IMR-90 (cell line): ENCODE measurements at regions not wholly inside any gene's neighbourhood (a gene's known extent, or its start where the extent isn't known, plus 50 kb on each side); places are given as distances from the start of the nearest gene placed in this dataset.

Experiments
- ATAC-seq: fragments of 200-7000 bp; cut with Tn5 transposase; 2 replicates; pipeline ENCODE4 v1.9.1; 2020; ENCODE audit warnings: low read depth, mild to moderate bottlenecking, moderate library complexity
- BruUV-seq: library from RNA; stranded (reverse); fragments of 400-500 nt; replicated peaks from 2 replicates; lab custom pipeline; 2021; lab: Mats Ljungman, UMichigan
- CTCF ChIA-PET: fragments of 300-600 bp; formaldehyde crosslinking; extraction: SDS; loops from one replicate; lab custom pipeline; 2021; ENCODE audit warnings: antibody characterized with exemption; lab: Yijun Ruan, JAX
- POLR2A ChIA-PET: fragments of 300-600 bp; sonication (Branson Sonifier 250); formaldehyde crosslinking; loops from one replicate; lab custom pipeline; 2022; ENCODE audit warnings: antibody characterized with exemption; ENCODE audit not compliant: unreplicated experiment; lab: Charles Lee
- DNase-seq: peaks from one replicate; pipeline ENCODE4 v3.0.0; 2013
- H2AFZ ChIP-seq: replicated peaks from 2 replicates; pipeline ENCODE3; 2013; ENCODE audit warnings: low read length, mild to moderate bottlenecking; ENCODE audit not compliant: poor library complexity
- H2AK5ac ChIP-seq: 2 replicates; pipeline ENCODE4 v1.6.1; 2013; ENCODE audit warnings: low read depth, low read length, inconsistent platforms
- H2AK9ac ChIP-seq: replicated peaks from 2 replicates; pipeline ENCODE3; 2013; ENCODE audit warnings: mild to moderate bottlenecking, low read depth, low read length, moderate library complexity; ENCODE audit not compliant: poor library complexity
- H2BK120ac ChIP-seq: 2 replicates; pipeline ENCODE4 v1.6.1; 2013; ENCODE audit warnings: low read depth, low read length, inconsistent platforms
- H2BK15ac ChIP-seq: 3 replicates; pipeline ENCODE4 v1.6.1; 2013; ENCODE audit warnings: low read depth, low read length, inconsistent platforms
- H2BK20ac ChIP-seq: 2 replicates; pipeline ENCODE4 v1.6.1; 2013; ENCODE audit warnings: low read depth, mild to moderate bottlenecking, inconsistent platforms, low read length, moderate library complexity
- H2BK5ac ChIP-seq: 2 replicates; pipeline ENCODE4 v1.6.1; 2013; ENCODE audit warnings: mild to moderate bottlenecking, low read depth, low read length, inconsistent platforms; ENCODE audit not compliant: poor library complexity, severe bottlenecking
- H3K14ac ChIP-seq: replicated peaks from 2 replicates; pipeline ENCODE4 v1.6.1; 2013; ENCODE audit warnings: low read depth, low read length, inconsistent platforms
- H3K18ac ChIP-seq: 2 replicates; pipeline ENCODE4 v1.6.1; 2013; ENCODE audit warnings: low read depth, low read length, control low read depth
- H3K23ac ChIP-seq: 2 replicates; pipeline ENCODE4 v1.6.1; 2013; ENCODE audit warnings: low read depth, low read length, inconsistent platforms
- H3K27ac ChIP-seq: 2 replicates; pipeline ENCODE4 v1.5.1; 2013; ENCODE audit warnings: mild to moderate bottlenecking, control low read depth, low read length; ENCODE audit not compliant: insufficient read depth
- H3K27me3 ChIP-seq: 2 replicates; pipeline ENCODE4 v1.6.1; 2013; ENCODE audit warnings: low read length; ENCODE audit not compliant: control insufficient read depth, insufficient read depth
- H3K36me3 ChIP-seq: 2 replicates; pipeline ENCODE4 v1.6.1; 2013; ENCODE audit warnings: low read length, mixed read lengths; ENCODE audit not compliant: control insufficient read depth, insufficient read depth
- H3K4ac ChIP-seq: 2 replicates; pipeline ENCODE4 v1.6.1; 2013; ENCODE audit warnings: low read depth, low read length, inconsistent platforms
- H3K4me1 ChIP-seq: 2 replicates; pipeline ENCODE4 v1.6.1; 2013; ENCODE audit warnings: low read length, mixed read lengths; ENCODE audit not compliant: control insufficient read depth, insufficient read depth
- H3K4me2 ChIP-seq: 2 replicates; pipeline ENCODE4 v1.6.1; 2013; ENCODE audit warnings: low read depth, mild to moderate bottlenecking, control low read depth, low read length, moderate library complexity
- H3K4me3 ChIP-seq: 2 replicates; pipeline ENCODE4 v1.5.1; 2013; ENCODE audit warnings: low read depth, mild to moderate bottlenecking, control low read depth, low read length, moderate library complexity; ENCODE audit not compliant: insufficient read depth
- H3K56ac ChIP-seq: 2 replicates; pipeline ENCODE4 v1.6.1; 2013; ENCODE audit warnings: low read length, inconsistent platforms; ENCODE audit not compliant: insufficient read depth; ENCODE audit errors: extremely low read depth
- H3K79me1 ChIP-seq, 2 experiments: 2 replicates each; pipeline ENCODE4 v1.6.1; 2013; ENCODE audit warnings: low read length in 2 of 2, inconsistent platforms in 1 of 2, low read depth in 1 of 2
- H3K9ac ChIP-seq: 2 replicates; pipeline ENCODE4 v1.6.1; 2013; ENCODE audit warnings: low read depth, low read length, control low read depth
- H3K9me1 ChIP-seq: 2 replicates; pipeline ENCODE4 v1.6.1; 2013; ENCODE audit warnings: low read length, inconsistent platforms; ENCODE audit not compliant: insufficient read depth
- H3K9me3 ChIP-seq: 2 replicates; pipeline ENCODE4 v1.6.1; 2013; ENCODE audit warnings: low read length; ENCODE audit not compliant: control insufficient read depth, insufficient read depth
- H4K20me1 ChIP-seq: 2 replicates; pipeline ENCODE4 v1.6.1; 2013; ENCODE audit warnings: low read length, inconsistent platforms; ENCODE audit not compliant: insufficient read depth
- H4K5ac ChIP-seq: 2 replicates; pipeline ENCODE4 v1.6.1; 2013; ENCODE audit warnings: mild to moderate bottlenecking, low read depth, low read length, control low read depth
- H4K8ac ChIP-seq, 2 experiments: 2 replicates each; pipeline ENCODE4 v1.6.1; 2013; ENCODE audit warnings: low read depth in 2 of 2, low read length in 2 of 2, control low read depth in 1 of 2, inconsistent platforms in 1 of 2
- H4K91ac ChIP-seq: 2 replicates; pipeline ENCODE4 v1.6.1; 2013; ENCODE audit warnings: low read depth, low read length, inconsistent platforms; ENCODE audit not compliant: insufficient read depth
- BHLHE40 ChIP-seq: fragments of 150-350 bp; IDR thresholded peaks from 2 replicates; pipeline ENCODE4 v1.6.1; 2016; ENCODE audit warnings: mild to moderate bottlenecking, low read depth, low read length
- CHD1 ChIP-seq: IDR thresholded peaks from 2 replicates; pipeline ENCODE4 v1.6.1; 2012; ENCODE audit warnings: low read depth, low read length, improper control_type of control experiment
- FOS ChIP-seq: fragments of 150-350 bp; IDR thresholded peaks from 2 replicates; pipeline ENCODE4 v1.6.1; 2016; ENCODE audit warnings: low read depth, low read length
- MAZ ChIP-seq: IDR thresholded peaks from 2 replicates; pipeline ENCODE4 v1.6.1; 2012; ENCODE audit warnings: low read depth, mild to moderate bottlenecking, low read length, improper control_type of control experiment, moderate library complexity, borderline replicate concordance
- NFE2L2 ChIP-seq: fragments of 150-350 bp; IDR thresholded peaks from 2 replicates; pipeline ENCODE4 v1.6.1; 2016; ENCODE audit warnings: low read depth, mild to moderate bottlenecking, low read length
- RAD21 ChIP-seq: IDR thresholded peaks from 2 replicates; pipeline ENCODE4 v1.6.1; 2012; ENCODE audit warnings: low read length, improper control_type of control experiment
- RFX5 ChIP-seq: IDR thresholded peaks from 2 replicates; pipeline ENCODE4 v1.8.0; 2012; ENCODE audit warnings: low read depth, mild to moderate bottlenecking, low read length, moderate library complexity
- WGBS, 2 experiments: methylation state at CpG; one replicate each; pipeline versions ENCODE4 v1.1.5 to v1.1.7; 2013; ENCODE audit warnings: missing lambda C conversion rate in 2 of 2; ENCODE audit not compliant: insufficient read length in 1 of 2; ENCODE audit errors: extremely low coverage in 2 of 2; 5-methylcytosine and 5-hydroxymethylcytosine counted together
- dilution Hi-C: fragments of 300-500 bp; cut with HindIII; formaldehyde crosslinking; loops from one replicate; pipeline ENCODE4 v1.14.3; 2018; ENCODE audit warnings: low sequenced_read_pairs; ENCODE audit not compliant: unreplicated experiment
- in situ Hi-C: fragments of 300-500 bp; cut with MboI; formaldehyde crosslinking; loops from 3 replicates; pipeline ENCODE4 v1.14.3; 2019; ENCODE audit warnings: low sequenced_read_pairs, inconsistent platforms, mixed read lengths
- intact Hi-C: fragments of 100-400 bp; cut with micrococcal nuclease; formaldehyde crosslinking; loops from 2 replicates; pipeline ENCODE4 v1.10.0; 2022
- TF ChIP-seq, protein P1 (sequence below): conservative IDR thresholded peaks from 2 replicates; pipeline ENCODE4 v1.5.1; 2012; ENCODE audit warnings: mild to moderate bottlenecking, low read depth, low read length, improper control_type of control experiment
- TF ChIP-seq, protein P2 (sequence below): fragments of 150-350 bp; IDR thresholded peaks from 2 replicates; pipeline ENCODE4 v1.6.1; 2017; ENCODE audit warnings: mild to moderate bottlenecking, antibody characterized with exemption, low read length, low read depth

DNA sequence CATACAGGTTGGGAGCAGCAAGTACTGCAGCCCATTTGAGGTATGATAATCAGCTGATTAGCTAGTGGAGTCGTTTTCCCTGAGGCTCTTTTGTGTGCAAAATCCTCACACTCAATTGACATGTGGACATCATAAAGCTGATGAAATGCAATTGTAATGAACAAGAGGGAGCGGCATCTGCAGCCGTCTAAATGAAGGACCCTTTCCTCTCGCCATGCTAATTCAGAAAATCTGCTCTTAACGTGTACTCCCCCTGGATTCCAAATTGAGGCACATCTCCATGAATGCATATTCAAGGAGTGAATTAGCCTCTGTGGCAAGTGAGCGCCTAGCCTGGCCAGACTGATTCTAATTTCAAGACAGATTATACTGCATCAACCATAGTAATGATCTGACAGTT lies 260.9 kb upstream of the ATP5MC3 start:
- Histone ChIP-seq H2BK5ac (no peak overlapping the region), H3K4me3 (no peak overlapping the region), H3K9me1 (no peaks in the 10 kb centered on the region; the same call in 1 of the 2 replicates), H3K36me3 (no peaks in the 10 kb centered on the region), H3K56ac (no peak overlapping the region), H4K91ac (no peak overlapping the region), H3K27me3 (peaks cover 2% of the 10 kb centered on the region; the same call in 1 of the 2 replicates), H2BK15ac (no peak overlapping the region), H3K14ac (no peak overlapping the region), H2AK9ac (no peak overlapping the region), H3K79me1 (no peaks in the 10 kb centered on the region), H2BK120ac (no peak overlapping the region), H4K20me1 (no peaks in the 10 kb centered on the region), H3K9ac (no peak overlapping the region), H4K8ac (no peak overlapping the region), H3K9me3 (no peaks in the 10 kb centered on the region), H3K18ac (no peak overlapping the region), H3K4me2 (no peak overlapping the region), H3K27ac (no peak overlapping the region), H2AK5ac (no peak overlapping the region), H4K5ac (no peak overlapping the region), H3K23ac (no peak overlapping the region), H3K4ac (no peak overlapping the region), H3K4me1 (no peaks in the 10 kb centered on the region), H2BK20ac (no peak overlapping the region), H2AFZ (no peak overlapping the region)
- TF ChIP-seq FOS (no peak), BHLHE40 (no peak), MAZ (no peak), RAD21 (no peak), NFE2L2 (no peak), RFX5 (no peak), CHD1 (no peak)
- TF ChIP-seq, protein P1, sequence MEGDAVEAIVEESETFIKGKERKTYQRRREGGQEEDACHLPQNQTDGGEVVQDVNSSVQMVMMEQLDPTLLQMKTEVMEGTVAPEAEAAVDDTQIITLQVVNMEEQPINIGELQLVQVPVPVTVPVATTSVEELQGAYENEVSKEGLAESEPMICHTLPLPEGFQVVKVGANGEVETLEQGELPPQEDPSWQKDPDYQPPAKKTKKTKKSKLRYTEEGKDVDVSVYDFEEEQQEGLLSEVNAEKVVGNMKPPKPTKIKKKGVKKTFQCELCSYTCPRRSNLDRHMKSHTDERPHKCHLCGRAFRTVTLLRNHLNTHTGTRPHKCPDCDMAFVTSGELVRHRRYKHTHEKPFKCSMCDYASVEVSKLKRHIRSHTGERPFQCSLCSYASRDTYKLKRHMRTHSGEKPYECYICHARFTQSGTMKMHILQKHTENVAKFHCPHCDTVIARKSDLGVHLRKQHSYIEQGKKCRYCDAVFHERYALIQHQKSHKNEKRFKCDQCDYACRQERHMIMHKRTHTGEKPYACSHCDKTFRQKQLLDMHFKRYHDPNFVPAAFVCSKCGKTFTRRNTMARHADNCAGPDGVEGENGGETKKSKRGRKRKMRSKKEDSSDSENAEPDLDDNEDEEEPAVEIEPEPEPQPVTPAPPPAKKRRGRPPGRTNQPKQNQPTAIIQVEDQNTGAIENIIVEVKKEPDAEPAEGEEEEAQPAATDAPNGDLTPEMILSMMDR, result no peak
- TF ChIP-seq, protein P2, sequence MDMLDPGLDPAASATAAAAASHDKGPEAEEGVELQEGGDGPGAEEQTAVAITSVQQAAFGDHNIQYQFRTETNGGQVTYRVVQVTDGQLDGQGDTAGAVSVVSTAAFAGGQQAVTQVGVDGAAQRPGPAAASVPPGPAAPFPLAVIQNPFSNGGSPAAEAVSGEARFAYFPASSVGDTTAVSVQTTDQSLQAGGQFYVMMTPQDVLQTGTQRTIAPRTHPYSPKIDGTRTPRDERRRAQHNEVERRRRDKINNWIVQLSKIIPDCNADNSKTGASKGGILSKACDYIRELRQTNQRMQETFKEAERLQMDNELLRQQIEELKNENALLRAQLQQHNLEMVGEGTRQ, result no peak
- POLR2A ChIA-PET, result no interaction called here
- ATAC-seq (no peak), DNase-seq (no peak)
- CTCF ChIA-PET, result no interaction called here
- in situ Hi-C loops (no loop called here), intact Hi-C loops (no loop called here), dilution Hi-C loops (no loop called here)
- no CpG with 5 or more reads among the region's 6 CpGs for WGBS, 2 experiments
- no TSS peak for BruUV-seq
